22Rv1 (cell line): ENCODE measurements at regions not wholly inside any gene's neighbourhood (a gene's known extent, or its start where the extent isn't known, plus 50 kb on each side); places are given as distances from the start of the nearest gene placed in this dataset.

Experiments used
- H3K27ac ChIP-seq: fragments of 450-650 bp; 2 replicates; pipeline ENCODE4 v1.5.1; 2017
- ZFX ChIP-seq: fragments of 450-650 bp; IDR thresholded peaks from 2 replicates; pipeline ENCODE4 v1.6.1; 2017; ENCODE audit warnings: antibody characterized with exemption, borderline replicate concordance
- TF ChIP-seq, protein P1 (sequence below): fragments of 450-650 bp; IDR thresholded peaks from 2 replicates; pipeline ENCODE4 v1.5.1; 2017; ENCODE audit warnings: mild to moderate bottlenecking

GRCh38 chr5:158276692-158277091 lies 417.7 kb upstream of the CLINT1 start:
- no peak for TF ChIP-seq ZFX
- TF ChIP-seq, protein P1, sequence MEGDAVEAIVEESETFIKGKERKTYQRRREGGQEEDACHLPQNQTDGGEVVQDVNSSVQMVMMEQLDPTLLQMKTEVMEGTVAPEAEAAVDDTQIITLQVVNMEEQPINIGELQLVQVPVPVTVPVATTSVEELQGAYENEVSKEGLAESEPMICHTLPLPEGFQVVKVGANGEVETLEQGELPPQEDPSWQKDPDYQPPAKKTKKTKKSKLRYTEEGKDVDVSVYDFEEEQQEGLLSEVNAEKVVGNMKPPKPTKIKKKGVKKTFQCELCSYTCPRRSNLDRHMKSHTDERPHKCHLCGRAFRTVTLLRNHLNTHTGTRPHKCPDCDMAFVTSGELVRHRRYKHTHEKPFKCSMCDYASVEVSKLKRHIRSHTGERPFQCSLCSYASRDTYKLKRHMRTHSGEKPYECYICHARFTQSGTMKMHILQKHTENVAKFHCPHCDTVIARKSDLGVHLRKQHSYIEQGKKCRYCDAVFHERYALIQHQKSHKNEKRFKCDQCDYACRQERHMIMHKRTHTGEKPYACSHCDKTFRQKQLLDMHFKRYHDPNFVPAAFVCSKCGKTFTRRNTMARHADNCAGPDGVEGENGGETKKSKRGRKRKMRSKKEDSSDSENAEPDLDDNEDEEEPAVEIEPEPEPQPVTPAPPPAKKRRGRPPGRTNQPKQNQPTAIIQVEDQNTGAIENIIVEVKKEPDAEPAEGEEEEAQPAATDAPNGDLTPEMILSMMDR = no peak
- H3K27ac ChIP-seq = no peak overlapping the region

- H3K27ac ChIP-seq = no peak overlapping the region
- TF ChIP-seq, protein P1 = no peak
- no peak for TF ChIP-seq ZFX
Measured at GRCh38 chr5:158275511-158275910, 416.6 kb upstream of the CLINT1 start.

GRCh38 chr5:158273035-158273434 lies 414.1 kb upstream of the CLINT1 start:
- TF ChIP-seq, protein P1 = no peak
- no peak overlapping the region for H3K27ac ChIP-seq

- TF ChIP-seq, protein P1 = no peak
- no peak for TF ChIP-seq ZFX
- H3K27ac ChIP-seq = no peak overlapping the region
Measured at GRCh38 chr5:158272409-158272808, 413.5 kb upstream of the CLINT1 start.

- no peak overlapping the region for H3K27ac ChIP-seq
- TF ChIP-seq, protein P1 = no peak
- TF ChIP-seq ZFX = no peak
Measured at GRCh38 chr5:158270996-158271554, 412.1 kb upstream of the CLINT1 start.

DNA sequence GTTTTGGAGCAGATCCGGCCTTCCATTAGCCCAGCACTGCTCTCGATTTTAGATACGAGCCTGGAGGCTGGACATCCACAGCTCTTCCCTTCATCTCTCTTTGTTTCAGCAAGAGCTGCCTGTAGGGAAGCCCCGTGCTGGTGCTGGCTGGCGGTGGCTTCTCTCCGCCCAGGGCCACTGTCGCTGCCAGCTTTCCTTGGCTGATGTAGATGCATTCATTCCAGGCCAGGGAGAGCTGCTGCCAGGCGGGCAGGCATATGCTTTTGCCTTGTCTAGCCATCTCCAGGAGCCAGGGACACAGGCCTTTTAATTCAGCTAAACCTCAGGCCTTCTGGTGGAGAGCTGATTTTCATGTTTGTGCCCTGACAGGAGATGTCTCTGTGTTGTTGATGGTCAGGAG lies 409.3 kb upstream of the CLINT1 start:
- TF ChIP-seq ZFX = no peak
- TF ChIP-seq, protein P1 = no peak
- H3K27ac ChIP-seq = no peak overlapping the region

DNA sequence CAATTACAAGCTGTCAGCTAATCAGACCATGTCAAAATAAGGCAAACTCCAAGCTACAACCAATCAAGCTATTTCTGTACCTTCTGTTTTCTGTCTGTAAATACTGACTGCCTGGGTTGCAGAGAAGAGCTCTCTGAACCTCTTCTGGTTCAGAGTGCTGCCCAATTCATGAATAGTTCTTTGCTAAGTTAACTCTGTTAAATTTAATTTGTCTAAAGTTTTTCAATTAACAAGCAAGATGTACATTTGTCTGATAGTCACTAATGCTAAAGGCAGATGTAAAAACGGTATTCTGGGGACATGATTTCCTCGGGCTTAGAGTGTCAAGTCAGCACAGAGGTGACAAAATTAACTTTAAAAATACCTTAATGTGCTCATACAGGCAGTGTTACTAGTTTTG lies 408.3 kb upstream of the CLINT1 start:
- H3K27ac ChIP-seq = no peak overlapping the region

More for the DNA sequence above, 408.3 kb upstream of the CLINT1 start:
- TF ChIP-seq ZFX = no peak
- TF ChIP-seq, protein P1 = no peak
